ENCODE measurements at regions not wholly inside any gene's neighbourhood (a gene's known extent, or its start where the extent isn't known, plus 50 kb on each side); places are given as distances from the start of the nearest gene placed in this dataset.

- dilution Hi-C loops (cut with MboI; ENCODE audit: extremely low pct_ligation_motif_present, low sequenced_read_pairs) (no loop called here), intact Hi-C loops (cut with micrococcal nuclease) (no loop called here)
- no peaks in the 10 kb centered on the region for H3K79me2 ChIP-seq (ENCODE audit: control insufficient read depth, insufficient read depth, low read length)
- ChIA-PET CTCF (no interaction called here), POLR2A (no interaction called here)
- H3K9me3 ChIP-seq (replicated peaks; ENCODE audit: control insufficient read depth, insufficient read depth, low read length), result no peaks in the 10 kb centered on the region
- no peak for FAIRE-seq
- H3K9ac ChIP-seq (replicated peaks; ENCODE audit: extremely low read depth, insufficient read depth, low read length), result no peak overlapping the region
- no TSS peak for BruUV-seq (replicated peaks)
- no peaks in the 10 kb centered on the region for H3K4me1 ChIP-seq (ENCODE audit: control insufficient read depth, extremely low read depth, insufficient read depth, low read length)
- DNase-seq (ENCODE audit: low read depth, low spot score), result no peak
- no peak overlapping the region for H2AFZ ChIP-seq (ENCODE audit: low read depth, low read length)
- no peak overlapping the region for H3K4me2 ChIP-seq (ENCODE audit: insufficient read depth, low read length)
- no peaks in the 10 kb centered on the region for H4K20me1 ChIP-seq (replicated peaks; ENCODE audit: control insufficient read depth, extremely low read depth, insufficient read depth, low read length)
- no peak overlapping the region for H3K4me3 ChIP-seq (replicated peaks in 1 of 3; ENCODE audit: insufficient read depth in 1 of 3, low read depth in 1 of 3, low read length in 3 of 3)
- no peaks in the 10 kb centered on the region for H3K9me1 ChIP-seq (replicated peaks; ENCODE audit: control insufficient read depth, extremely low read depth, insufficient read depth, low read length)
- no peaks in the 10 kb centered on the region for H3K27me3 ChIP-seq (ENCODE audit: control insufficient read depth in 2 of 2, insufficient read depth in 2 of 2, low read length in 2 of 2)
- no peaks in the 10 kb centered on the region for H3K36me3 ChIP-seq (ENCODE audit: control insufficient read depth in 2 of 2, extremely low read depth in 1 of 2, insufficient read depth in 2 of 2, low read length in 2 of 2)
- TF ChIP-seq JUN (IDR thresholded peaks at IDR 0.05; ENCODE audit: borderline replicate concordance, insufficient read depth, insufficient read length, low read depth) (no peak), MYC (IDR thresholded peaks at IDR 0.05; ENCODE audit: low read depth, low read length) (no peak), CTCF (IDR thresholded peaks at IDR 0.05; ENCODE audit: extremely low read depth in 1 of 2, insufficient read depth in 1 of 2, low read depth in 1 of 2, low read length in 2 of 2) (no peak), POLR2A (IDR thresholded peaks at IDR 0.05; ENCODE audit: low read depth, low read length) (no peak), POLR2AphosphoS5 (IDR thresholded peaks at IDR 0.05; ENCODE audit: insufficient read depth, low read depth, low read length) (no peak), MAX (IDR thresholded peaks at IDR 0.05; ENCODE audit: insufficient read depth, insufficient read length) (no peak), EZH2 (IDR thresholded peaks at IDR 0.05; ENCODE audit: borderline replicate concordance, low read depth, low read length, severe bottlenecking) (no peak), FOS (IDR thresholded peaks at IDR 0.05; ENCODE audit: borderline replicate concordance, insufficient read depth, low read length) (no peak), GATA2 (IDR thresholded peaks at IDR 0.05; ENCODE audit: insufficient read depth, insufficient read length, low read depth, low read length) (no peak)
- H3K27ac ChIP-seq (ENCODE audit: insufficient read depth, low read depth, low read length), result no peak overlapping the region
These were observed 251.4 kb upstream of the UMPS start for GRCh38 chr3:124478830-124479229.
